Activated naive CD8-positive, alpha-beta T cell treated with anti-CD3 and anti-CD28 coated beads, Interleukin-2, amount 50 U/mL, for 24 hours (primary cell): ENCODE measurements at regions not wholly inside any gene's neighbourhood (a gene's known extent, or its start where the extent isn't known, plus 50 kb on each side); places are given as distances from the start of the nearest gene placed in this dataset.

Experiments
- ATAC-seq: fragments of 150-1000 bp; cut with Tn5 transposase; one replicate; pipeline ENCODE4 v1.10.0; 2021
- DNase-seq: peaks from one replicate; pipeline ENCODE4 v3.0.0; 2021
- H3K27ac Mint-ChIP-seq: one replicate; pipeline ENCODE4 v1.8.0; 2021; ENCODE audit warnings: mild to moderate bottlenecking, mixed read lengths
- H3K27me3 Mint-ChIP-seq: one replicate; pipeline ENCODE4 v1.8.0; 2021; ENCODE audit warnings: mixed read lengths
- H3K36me3 Mint-ChIP-seq: one replicate; pipeline ENCODE4 v1.8.0; 2021; ENCODE audit warnings: low read depth, mixed read lengths
- H3K4me1 Mint-ChIP-seq: one replicate; pipeline ENCODE4 v1.8.0; 2021; ENCODE audit warnings: mixed read lengths
- H3K4me3 Mint-ChIP-seq: one replicate; pipeline ENCODE4 v1.8.0; 2021; ENCODE audit warnings: mild to moderate bottlenecking, moderate library complexity, mixed read lengths
- H3K9me3 Mint-ChIP-seq: one replicate; pipeline ENCODE4 v1.8.0; 2021; ENCODE audit warnings: mixed read lengths

GRCh38 chr4:53832549-53832948, 231.9 kb downstream of the CHIC2 start:
- no peaks in the 10 kb centered on the region for H3K4me1 Mint-ChIP-seq
- H3K27me3 Mint-ChIP-seq, result peaks cover 5% of the 10 kb centered on the region
- peaks cover 5% of the 10 kb centered on the region for H3K36me3 Mint-ChIP-seq
- no peak overlapping the region for H3K27ac Mint-ChIP-seq
- no peak overlapping the region for H3K4me3 Mint-ChIP-seq
- no peak for ATAC-seq
- H3K9me3 Mint-ChIP-seq, result peaks cover 19% of the 10 kb centered on the region
- no peak for DNase-seq

GRCh38 chr4:53830511-53830910, 233.9 kb downstream of the CHIC2 start:
- Mint-ChIP-seq H3K27ac (no peak overlapping the region), H3K4me3 (no peak overlapping the region), H3K9me3 (peaks cover 19% of the 10 kb centered on the region), H3K27me3 (peaks cover 4% of the 10 kb centered on the region), H3K4me1 (no peaks in the 10 kb centered on the region), H3K36me3 (peaks cover 5% of the 10 kb centered on the region)
- ATAC-seq, result no peak
- DNase-seq, result no peak

- DNase-seq (no peak), ATAC-seq (no peak)
- Mint-ChIP-seq H3K27ac (no peak overlapping the region), H3K27me3 (peaks cover 3% of the 10 kb centered on the region), H3K4me1 (no peaks in the 10 kb centered on the region), H3K4me3 (no peak overlapping the region), H3K36me3 (no peaks in the 10 kb centered on the region), H3K9me3 (no peaks in the 10 kb centered on the region)
Measured at GRCh38 chr4:53821179-53821851, 230.0 kb upstream of the LNX1 start.

DNA sequence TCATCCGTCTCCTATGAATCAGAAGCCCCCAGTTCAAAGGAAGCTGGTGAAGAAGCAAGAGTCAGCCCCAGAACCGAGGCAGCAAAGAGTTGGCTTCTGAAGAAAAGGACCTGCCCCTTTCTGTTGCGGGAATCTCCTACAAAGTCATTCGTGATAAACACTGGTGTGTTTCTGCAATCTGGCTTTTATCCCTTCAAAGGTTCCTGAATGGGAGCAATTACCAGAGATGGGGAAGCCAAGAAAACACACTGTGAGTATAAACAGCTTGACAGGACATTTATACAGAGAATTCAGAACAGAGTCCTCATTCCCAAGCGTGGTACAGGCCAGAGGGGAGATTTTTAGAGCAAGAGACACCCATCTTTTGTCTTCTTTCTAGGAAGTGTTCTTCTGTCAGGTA, 226.8 kb upstream of the LNX1 start:
- ATAC-seq, result no peak
- peaks cover 5% of the 10 kb centered on the region for H3K27me3 Mint-ChIP-seq
- H3K27ac Mint-ChIP-seq, result no peak overlapping the region
- H3K9me3 Mint-ChIP-seq, result no peaks in the 10 kb centered on the region
- DNase-seq, result no peak
- H3K4me1 Mint-ChIP-seq, result no peaks in the 10 kb centered on the region
- no peaks in the 10 kb centered on the region for H3K36me3 Mint-ChIP-seq
- no peak overlapping the region for H3K4me3 Mint-ChIP-seq

GRCh38 chr4:53816561-53816960, 225.3 kb upstream of the LNX1 start:
- Mint-ChIP-seq H3K4me3 (no peak overlapping the region), H3K9me3 (no peaks in the 10 kb centered on the region), H3K36me3 (no peaks in the 10 kb centered on the region), H3K27ac (no peak overlapping the region), H3K27me3 (peaks cover 5% of the 10 kb centered on the region), H3K4me1 (no peaks in the 10 kb centered on the region)
- ATAC-seq, result no peak
- no peak for DNase-seq

GRCh38 chr4:53815281-53815680, 224.0 kb upstream of the LNX1 start:
- H3K4me3 Mint-ChIP-seq, result no peak overlapping the region
- H3K4me1 Mint-ChIP-seq, result no peaks in the 10 kb centered on the region
- no peak for DNase-seq
- H3K9me3 Mint-ChIP-seq, result no peaks in the 10 kb centered on the region
- H3K27ac Mint-ChIP-seq, result no peak overlapping the region
- H3K36me3 Mint-ChIP-seq, result no peaks in the 10 kb centered on the region
- ATAC-seq, result no peak
- H3K27me3 Mint-ChIP-seq, result peaks cover 5% of the 10 kb centered on the region

DNA sequence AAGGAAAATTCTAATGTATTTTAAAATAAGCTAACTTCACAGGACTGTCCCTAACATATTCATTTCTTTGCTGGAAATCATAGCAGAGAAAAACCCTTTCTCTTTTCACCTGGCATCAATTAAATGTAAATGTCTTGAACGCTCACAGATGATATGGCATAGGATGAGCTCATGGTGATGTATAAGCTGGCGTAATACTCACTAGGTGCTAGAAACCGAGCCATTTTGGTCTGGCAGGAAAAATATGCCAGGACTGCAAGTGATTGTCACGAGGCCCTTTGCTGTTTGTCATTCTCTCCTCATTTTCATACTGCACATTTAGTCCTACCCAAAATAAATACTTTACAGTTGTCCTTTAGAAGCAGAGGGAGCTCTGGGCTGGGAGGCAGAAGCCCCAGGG, 222.7 kb upstream of the LNX1 start:
- Mint-ChIP-seq H3K27me3 (peaks cover 5% of the 10 kb centered on the region), H3K9me3 (no peaks in the 10 kb centered on the region), H3K4me3 (no peak overlapping the region), H3K36me3 (no peaks in the 10 kb centered on the region), H3K4me1 (no peaks in the 10 kb centered on the region), H3K27ac (no peak overlapping the region)
- DNase-seq, result no peak
- no peak for ATAC-seq

GRCh38 chr4:53810643-53811042, 219.4 kb upstream of the LNX1 start:
- no peak for DNase-seq
- no peak for ATAC-seq

GRCh38 chr4:53809816-53810215, 218.5 kb upstream of the LNX1 start:
- no peaks in the 10 kb centered on the region for H3K36me3 Mint-ChIP-seq
- H3K4me3 Mint-ChIP-seq, result no peak overlapping the region
- H3K27ac Mint-ChIP-seq, result no peak overlapping the region
- DNase-seq (no peak), ATAC-seq (no peak)
- H3K9me3 Mint-ChIP-seq, result no peaks in the 10 kb centered on the region
- no peaks in the 10 kb centered on the region for H3K4me1 Mint-ChIP-seq
- H3K27me3 Mint-ChIP-seq, result peaks cover 4% of the 10 kb centered on the region

More at GRCh38 chr4:53810643-53811042, 219.4 kb upstream of the LNX1 start:
- Mint-ChIP-seq H3K36me3 (no peaks in the 10 kb centered on the region), H3K4me1 (no peaks in the 10 kb centered on the region), H3K9me3 (no peaks in the 10 kb centered on the region), H3K4me3 (no peak overlapping the region), H3K27ac (no peak overlapping the region), H3K27me3 (peaks cover 4% of the 10 kb centered on the region)

DNA sequence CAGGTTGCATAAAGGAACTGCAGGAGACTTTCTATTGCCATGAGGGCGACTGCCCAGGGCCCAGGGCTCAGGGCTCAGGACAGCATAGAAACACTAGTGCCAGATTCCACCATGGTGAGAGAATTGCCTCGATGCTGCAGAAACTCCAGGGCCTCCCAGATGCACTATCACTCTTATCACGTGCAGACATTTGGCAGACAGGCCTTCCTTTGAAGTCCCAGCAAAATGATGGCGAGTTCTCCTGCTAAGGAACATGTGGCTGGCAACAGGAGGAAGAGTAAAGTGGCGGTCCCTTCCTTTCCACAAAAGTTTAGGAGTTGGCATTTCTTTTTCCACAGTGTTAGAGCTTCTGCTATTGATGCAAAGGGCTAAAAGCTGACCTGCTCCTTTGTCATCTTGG, 214.0 kb upstream of the LNX1 start:
- H3K9me3 Mint-ChIP-seq, result no peaks in the 10 kb centered on the region
- H3K36me3 Mint-ChIP-seq, result no peaks in the 10 kb centered on the region
- H3K27me3 Mint-ChIP-seq, result no peaks in the 10 kb centered on the region
- H3K4me1 Mint-ChIP-seq, result no peaks in the 10 kb centered on the region
- ATAC-seq (no peak), DNase-seq (no peak)
- H3K4me3 Mint-ChIP-seq, result no peak overlapping the region
- H3K27ac Mint-ChIP-seq, result no peak overlapping the region

- peak; percentile 46 for ATAC-seq
- Mint-ChIP-seq H3K36me3 (no peaks in the 10 kb centered on the region), H3K9me3 (no peaks in the 10 kb centered on the region), H3K27me3 (no peaks in the 10 kb centered on the region), H3K4me1 (no peaks in the 10 kb centered on the region), H3K4me3 (no peak overlapping the region), H3K27ac (no peak overlapping the region)
- peak; percentile 34 for DNase-seq
Measured at GRCh38 chr4:53804719-53805118, 213.4 kb upstream of the LNX1 start.

- no peaks in the 10 kb centered on the region for H3K36me3 Mint-ChIP-seq
- H3K27me3 Mint-ChIP-seq, result no peaks in the 10 kb centered on the region
- no peak overlapping the region for H3K4me3 Mint-ChIP-seq
- no peak overlapping the region for H3K27ac Mint-ChIP-seq
- DNase-seq (no peak), ATAC-seq (no peak)
- H3K4me1 Mint-ChIP-seq, result no peaks in the 10 kb centered on the region
- H3K9me3 Mint-ChIP-seq, result no peaks in the 10 kb centered on the region
Measured at GRCh38 chr4:53802500-53802899, 211.2 kb upstream of the LNX1 start.

- no peak overlapping the region for H3K4me3 Mint-ChIP-seq
- H3K9me3 Mint-ChIP-seq, result no peaks in the 10 kb centered on the region
Measured at GRCh38 chr4:53801373-53801772, 210.1 kb upstream of the LNX1 start.

GRCh38 chr4:53800741-53801140, 209.5 kb upstream of the LNX1 start:
- Mint-ChIP-seq H3K4me1 (no peaks in the 10 kb centered on the region), H3K36me3 (no peaks in the 10 kb centered on the region), H3K4me3 (no peak overlapping the region), H3K27me3 (no peaks in the 10 kb centered on the region), H3K9me3 (no peaks in the 10 kb centered on the region), H3K27ac (no peak overlapping the region)
- DNase-seq, result no peak
- no peak for ATAC-seq

More at GRCh38 chr4:53801373-53801772, 210.1 kb upstream of the LNX1 start:
- Mint-ChIP-seq H3K4me1 (no peaks in the 10 kb centered on the region), H3K36me3 (no peaks in the 10 kb centered on the region), H3K27ac (no peak overlapping the region), H3K27me3 (no peaks in the 10 kb centered on the region)
- DNase-seq, result no peak
- no peak for ATAC-seq

GRCh38 chr4:53793096-53793495, 201.8 kb upstream of the LNX1 start:
- Mint-ChIP-seq H3K27ac (no peak overlapping the region), H3K9me3 (no peaks in the 10 kb centered on the region), H3K4me1 (no peaks in the 10 kb centered on the region), H3K4me3 (no peak overlapping the region), H3K36me3 (no peaks in the 10 kb centered on the region), H3K27me3 (peaks cover 7% of the 10 kb centered on the region)
- ATAC-seq (no peak), DNase-seq (no peak)

DNA sequence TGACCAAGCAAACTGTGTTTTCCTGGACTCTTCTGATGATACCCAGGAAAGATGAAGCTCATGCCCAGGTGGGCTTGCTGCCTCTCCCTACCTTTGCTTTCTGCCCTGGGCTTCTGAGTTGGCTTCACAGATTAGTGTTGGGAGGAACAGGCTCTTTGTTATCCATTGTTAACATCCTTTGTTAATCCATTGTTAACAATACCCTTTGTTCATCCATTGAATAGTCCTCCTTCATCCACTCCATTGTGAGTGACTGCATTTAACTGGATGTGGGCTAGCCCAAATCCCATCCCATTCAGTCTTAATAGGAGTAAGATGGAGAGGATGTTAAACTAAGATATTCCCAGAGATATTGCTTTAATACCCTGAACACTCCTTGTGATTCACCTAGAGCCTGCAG, 199.0 kb upstream of the LNX1 start:
- ATAC-seq (no peak), DNase-seq (no peak)
- H3K4me1 Mint-ChIP-seq, result no peaks in the 10 kb centered on the region
- H3K27me3 Mint-ChIP-seq, result peaks cover 7% of the 10 kb centered on the region
- H3K27ac Mint-ChIP-seq, result no peak overlapping the region
- no peaks in the 10 kb centered on the region for H3K9me3 Mint-ChIP-seq
- no peak overlapping the region for H3K4me3 Mint-ChIP-seq
- no peaks in the 10 kb centered on the region for H3K36me3 Mint-ChIP-seq
